ENCODE measurements at regions not wholly inside any gene's neighbourhood (a gene's known extent, or its start where the extent isn't known, plus 50 kb on each side); places are given as distances from the start of the nearest gene placed in this dataset.

- no peaks in the 10 kb centered on the region for H4K20me1 ChIP-seq (ENCODE audit: control insufficient read depth, insufficient read depth, insufficient read length)
- no peak overlapping the region for H3K4me2 ChIP-seq (ENCODE audit: insufficient read depth, insufficient read length, low read length)
- Mint-ChIP-seq H3K27ac (peak overlapping the region in 1 of 3 experiments; percentile 28; a peak in 1 of 7 replicates), H3K9me3 (peaks cover 12% of the 10 kb centered on the region in 2 experiments), H3K4me3 (no peak overlapping the region), H3K4me1 (peaks cover 6 to 7% of the 10 kb centered on the region in 2 experiments; a peak in 3 of 4 replicates), H3K36me3 (ENCODE audit: insufficient read depth in 1 of 3, low read depth in 3 of 3) (peaks cover 0 to 13% (median 12%) of the 10 kb centered on the region in 3 experiments; a peak in 6 of 7 replicates), H3K27me3 (ENCODE audit: low read depth) (no peaks in the 10 kb centered on the region; the same call in 1 of the 2 replicates)
- WGBS (ENCODE audit: extremely low coverage, insufficient read length, low lambda C conversion rate): no CpG with 5 or more reads among the region's 1 CpG
- H3K27me3 ChIP-seq (ENCODE audit: insufficient read depth, low read length): no peaks in the 10 kb centered on the region; the same call in 1 of the 2 replicates
- no peak overlapping the region for H3K56ac ChIP-seq (ENCODE audit: insufficient read length, low read depth, low read length)
- no peak overlapping the region for H3K27ac ChIP-seq (ENCODE audit: insufficient read length, low read depth, low read length)
- peaks cover 8% of the 10 kb centered on the region for H3K9me3 ChIP-seq (ENCODE audit: control insufficient read depth, low read depth, low read length)
- no peaks in the 10 kb centered on the region for H3K23me2 ChIP-seq (ENCODE audit: insufficient read length, low read depth, low read length, poor library complexity, severe bottlenecking)
- H2BK20ac ChIP-seq (ENCODE audit: low read depth, low read length, poor library complexity, severe bottlenecking): no peak overlapping the region
- no peak overlapping the region for H3K9ac ChIP-seq (ENCODE audit: extremely low read depth, insufficient read length, low read length)
- no peak for DNase-seq
- no peak overlapping the region for H3K4ac ChIP-seq (ENCODE audit: low read depth, low read length)
- no peak overlapping the region for H2BK120ac ChIP-seq (ENCODE audit: low read depth, low read length, poor library complexity, severe bottlenecking)
- H2AK5ac ChIP-seq (ENCODE audit: insufficient read length, low read length): no peak overlapping the region
- no peak overlapping the region for H3K18ac ChIP-seq (ENCODE audit: insufficient read length, low read depth, low read length)
- H2BK12ac ChIP-seq (ENCODE audit: insufficient read length, low read depth, low read length): no peak overlapping the region
- H4K91ac ChIP-seq (ENCODE audit: insufficient read length, low read depth, low read length): no peak overlapping the region
- no peak overlapping the region for H3K14ac ChIP-seq (ENCODE audit: insufficient read depth, low read length)
- H4K8ac ChIP-seq (replicated peaks; ENCODE audit: insufficient read length, low read depth, low read length): no peak overlapping the region
- H2AFZ ChIP-seq (ENCODE audit: low read length): no peak overlapping the region
- H2BK5ac ChIP-seq (ENCODE audit: insufficient read length, low read length): no peak overlapping the region
- H4K5ac ChIP-seq (ENCODE audit: insufficient read length, low read depth, low read length): no peak overlapping the region
- no peak overlapping the region for H3T11ph ChIP-seq (ENCODE audit: low read length)
- H3K79me2 ChIP-seq (ENCODE audit: insufficient read depth, low read length): no peaks in the 10 kb centered on the region
- no peak overlapping the region for H2BK15ac ChIP-seq (ENCODE audit: low read depth, low read length)
- H3K79me1 ChIP-seq (ENCODE audit: insufficient read depth, low read depth, low read length, poor library complexity, severe bottlenecking): no peaks in the 10 kb centered on the region
- TF ChIP-seq CTCF (conservative IDR thresholded peaks at IDR 0.05): no peak
- H3K4me1 ChIP-seq (ENCODE audit: insufficient read depth, low read length): no peaks in the 10 kb centered on the region
- no peak overlapping the region for H3K23ac ChIP-seq (ENCODE audit: insufficient read length, low read depth, low read length)
These were observed 440.5 kb upstream of the TCF4 start for GRCh38 chr18:56028514-56028913.
